GM19043 (cell line): ENCODE measurements at regions not wholly inside any gene's neighbourhood (a gene's known extent, or its start where the extent isn't known, plus 50 kb on each side); places are given as distances from the start of the nearest gene placed in this dataset.
A peak's percentile ranks its signal among the peaks of the same experiment; 100 is the strongest.

Source experiments
- ATAC-seq: cut with Tn5 transposase; IDR thresholded peaks from one replicate; pipeline ENCODE4 v1.9.1; 2021; ENCODE audit warnings: low read depth; ENCODE audit not compliant: unreplicated experiment

GRCh38 chr10:78945838-78946237 lies 122.9 kb upstream of the ZMIZ1 start:
- ATAC-seq, result no peak

GRCh38 chr10:78947226-78947625 lies 121.5 kb upstream of the ZMIZ1 start:
- no peak for ATAC-seq

DNA sequence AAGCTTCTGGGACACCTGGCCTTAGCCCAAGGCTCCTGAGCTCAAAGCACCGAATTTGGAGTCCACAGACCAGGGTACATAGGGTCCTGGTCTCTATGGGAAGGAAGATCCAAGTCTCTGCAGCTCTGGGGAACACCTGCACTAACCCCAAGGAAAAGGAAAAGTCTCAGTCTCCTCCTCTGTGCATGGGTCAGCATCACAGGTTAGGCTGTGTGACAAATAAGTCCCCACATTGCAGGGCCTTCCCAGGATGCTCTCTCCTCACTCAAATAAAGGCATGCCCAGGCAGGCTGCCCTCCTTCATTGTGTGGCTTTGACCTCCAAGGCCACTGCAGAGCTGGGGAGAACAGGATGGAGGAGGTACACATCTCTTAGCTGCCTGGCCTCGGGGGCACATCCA lies 121.0 kb upstream of the ZMIZ1 start:
- ATAC-seq, result no peak

DNA sequence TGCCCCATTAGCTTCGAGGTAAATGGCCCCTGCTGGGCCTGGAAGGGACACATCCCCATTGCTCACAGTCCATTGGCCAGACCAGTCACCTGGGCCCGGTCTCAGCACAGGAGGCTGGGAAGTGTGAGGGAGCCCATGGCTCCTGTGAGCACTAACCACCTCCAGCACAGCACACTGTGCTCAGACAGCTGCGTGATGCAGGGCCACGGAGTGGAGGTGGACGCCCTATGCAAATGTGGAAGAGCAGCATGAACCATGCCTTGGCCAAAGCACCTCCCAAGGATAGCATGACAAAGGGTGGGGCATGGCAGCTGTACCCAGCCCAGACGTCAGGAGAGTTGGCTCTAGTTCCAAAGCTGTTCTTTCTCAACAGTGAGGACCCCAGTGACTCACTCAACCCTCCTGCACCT lies 120.1 kb upstream of the ZMIZ1 start:
- ATAC-seq, result no peak

DNA sequence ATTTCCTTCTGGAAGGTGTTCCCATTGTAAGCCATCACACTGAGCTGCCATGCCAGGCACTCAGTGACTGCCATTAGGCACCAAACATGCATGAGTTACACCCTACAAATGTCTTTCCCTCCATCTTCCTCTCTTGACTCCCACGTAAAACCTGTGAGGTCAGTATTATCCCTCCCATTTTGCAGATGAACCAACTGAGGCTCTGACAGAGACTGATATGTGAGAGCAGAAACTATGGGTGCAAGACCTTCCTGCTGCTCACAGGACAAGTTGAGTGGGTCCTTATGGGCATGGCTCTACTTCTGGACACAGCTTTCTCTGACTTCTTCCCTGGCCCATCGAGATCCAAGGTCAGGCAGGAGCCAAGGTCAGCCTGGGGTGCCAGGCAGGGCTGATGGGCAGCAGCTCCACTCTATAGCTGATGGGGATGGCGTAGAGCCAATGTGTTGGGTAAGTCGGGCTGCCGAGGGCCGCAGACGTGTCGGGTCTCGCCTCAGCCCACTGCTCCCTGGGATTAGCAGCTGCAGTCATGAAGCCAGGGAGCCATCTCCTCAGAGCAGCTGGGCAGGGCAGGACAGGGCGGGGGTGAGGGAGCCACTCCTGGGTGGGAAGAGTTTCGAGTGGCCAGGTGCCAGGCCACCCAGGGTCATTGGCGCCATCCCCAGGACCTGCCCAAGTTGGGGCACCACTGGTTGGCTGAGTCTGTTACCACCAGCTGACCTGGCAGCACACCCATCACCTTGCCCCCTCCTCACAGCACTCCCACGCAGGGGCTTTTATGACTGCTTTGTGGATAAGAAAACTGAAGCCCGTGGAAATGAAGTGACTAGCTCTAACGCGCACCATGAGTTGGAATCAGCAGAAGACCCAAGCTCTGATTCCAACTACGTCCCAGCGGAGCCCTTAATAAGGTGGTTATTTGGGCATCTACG lies 117.8 kb upstream of the ZMIZ1 start:
- no peak for ATAC-seq

DNA sequence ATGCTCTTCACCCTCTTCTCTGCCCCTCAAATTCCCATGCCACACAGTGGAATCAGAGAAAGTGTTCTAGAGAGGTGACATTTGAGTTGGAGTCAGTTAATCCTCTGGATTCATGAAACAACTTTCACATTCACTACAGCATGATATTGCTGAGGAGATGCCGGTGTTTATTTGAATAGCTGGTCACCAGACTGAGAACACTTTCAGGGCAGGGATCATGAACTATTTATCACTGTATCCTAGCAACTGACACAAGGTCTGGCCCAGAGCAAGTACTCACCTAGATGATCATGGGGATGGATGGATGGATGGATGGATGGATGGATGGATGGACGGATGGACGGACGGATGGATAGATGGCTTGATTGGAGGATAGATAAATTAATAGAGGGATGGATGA lies 116.7 kb upstream of the ZMIZ1 start:
- ATAC-seq, result no peak

GRCh38 chr10:78952686-78953085 lies 116.1 kb upstream of the ZMIZ1 start:
- ATAC-seq, result no peak

- peak; percentile 65 for ATAC-seq
Measured at GRCh38 chr10:78953113-78953798, 115.5 kb upstream of the ZMIZ1 start.

DNA sequence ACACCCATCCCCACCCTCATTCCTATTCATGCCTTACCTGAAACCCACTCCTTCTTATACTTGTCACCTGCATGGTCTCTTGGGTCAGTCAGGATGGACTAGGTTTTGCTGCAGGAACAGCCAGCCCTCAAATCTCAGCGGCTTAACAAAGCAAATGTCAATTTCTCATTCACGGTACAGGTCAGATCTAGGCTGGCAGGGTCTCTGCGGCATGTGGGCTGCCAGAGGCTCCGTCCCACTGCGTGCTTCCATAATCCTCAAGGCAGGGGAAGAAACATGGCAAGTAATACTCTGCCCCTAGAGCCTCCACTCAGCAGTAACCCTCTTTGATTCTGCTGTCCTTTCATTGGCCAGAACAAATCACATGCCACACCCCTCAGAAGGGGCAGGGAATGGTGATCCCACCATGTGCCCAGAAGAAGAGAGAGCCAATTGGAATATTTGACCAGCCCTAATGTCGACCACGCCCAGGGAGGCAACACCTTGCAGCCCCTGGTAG lies 114.9 kb upstream of the ZMIZ1 start:
- ATAC-seq, result no peak

- ATAC-seq, result no peak
Measured at GRCh38 chr10:78954689-78955088, 114.1 kb upstream of the ZMIZ1 start.

- no peak for ATAC-seq
Measured at GRCh38 chr10:78955206-78955605, 113.6 kb upstream of the ZMIZ1 start.

- no peak for ATAC-seq
Measured at GRCh38 chr10:78956391-78956790, 112.4 kb upstream of the ZMIZ1 start.

GRCh38 chr10:78957471-78958039 lies 111.2 kb upstream of the ZMIZ1 start:
- ATAC-seq, result no peak

DNA sequence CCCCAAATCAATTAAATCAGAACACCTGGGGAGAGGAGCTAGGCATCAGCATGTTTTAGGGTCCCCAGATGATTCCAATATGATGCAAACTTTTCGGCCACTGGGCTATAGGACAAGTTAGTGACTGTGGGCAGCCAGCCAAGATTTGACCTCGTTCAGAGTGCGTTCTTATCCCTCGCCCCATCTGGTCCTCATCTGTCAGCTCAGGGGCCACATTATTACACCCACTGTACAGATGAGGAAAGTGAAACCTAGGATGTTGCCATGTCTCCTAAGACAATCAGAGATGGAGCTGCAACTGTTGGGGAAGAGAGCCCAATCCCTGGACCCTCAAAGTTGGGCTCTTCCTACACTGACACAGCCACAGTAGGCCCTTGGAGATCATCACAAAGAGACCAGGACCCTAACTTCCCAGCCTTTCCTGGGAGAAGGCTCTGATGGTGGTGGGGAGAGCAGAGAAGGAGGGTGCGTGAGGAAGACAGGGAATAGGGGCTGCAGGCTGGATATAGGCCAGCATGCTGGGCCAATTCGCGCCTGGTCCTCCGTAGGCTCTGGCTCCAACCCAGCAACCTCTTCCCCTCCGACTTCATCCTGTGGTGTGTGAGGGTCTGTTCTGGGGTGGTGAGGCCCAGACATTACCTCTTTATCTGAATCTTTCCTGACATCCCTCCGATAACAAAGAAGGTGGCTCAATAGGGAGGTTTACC lies 109.4 kb upstream of the ZMIZ1 start:
- no peak for ATAC-seq

DNA sequence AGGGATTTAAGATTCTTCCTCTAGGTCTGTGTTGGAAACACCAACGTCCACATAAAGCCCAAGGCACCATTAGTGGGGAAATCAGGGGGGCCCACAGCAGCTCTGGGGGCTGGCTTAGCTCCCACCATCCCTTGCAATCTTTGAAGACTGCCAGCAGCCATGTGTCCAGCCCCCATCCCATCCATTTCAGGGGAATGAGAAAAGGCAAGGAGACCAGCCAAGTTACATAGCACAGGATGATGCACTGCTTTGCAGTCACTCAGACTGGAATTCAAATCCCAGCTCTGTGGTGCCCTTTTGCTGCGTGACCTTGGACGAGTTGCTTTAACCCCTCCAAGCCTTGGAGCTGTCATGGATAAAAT lies 108.9 kb upstream of the ZMIZ1 start:
- ATAC-seq, result no peak

DNA sequence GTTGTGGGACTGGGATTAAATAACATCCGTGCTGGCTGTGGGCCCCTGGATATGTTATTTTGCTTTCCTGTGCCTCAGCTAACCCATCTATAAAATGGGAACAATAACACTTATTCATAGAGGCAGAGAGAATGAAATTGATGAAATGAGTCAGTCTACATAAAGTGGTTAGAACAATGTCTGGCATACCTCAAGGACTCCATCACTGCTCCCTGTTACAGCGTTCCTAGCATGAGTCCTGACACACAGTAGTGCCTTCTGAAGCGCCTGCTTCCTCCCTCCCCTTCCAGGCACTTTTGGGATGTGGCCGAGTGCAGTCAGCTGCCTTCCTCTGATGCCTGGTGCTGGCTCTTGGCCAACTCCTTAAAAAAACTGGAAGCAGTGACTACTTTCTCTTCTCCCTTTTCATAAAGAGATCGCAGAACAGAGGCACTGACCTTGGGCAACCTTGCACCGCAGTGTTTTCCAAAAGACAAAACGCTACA lies 108.4 kb upstream of the ZMIZ1 start:
- no peak for ATAC-seq

DNA sequence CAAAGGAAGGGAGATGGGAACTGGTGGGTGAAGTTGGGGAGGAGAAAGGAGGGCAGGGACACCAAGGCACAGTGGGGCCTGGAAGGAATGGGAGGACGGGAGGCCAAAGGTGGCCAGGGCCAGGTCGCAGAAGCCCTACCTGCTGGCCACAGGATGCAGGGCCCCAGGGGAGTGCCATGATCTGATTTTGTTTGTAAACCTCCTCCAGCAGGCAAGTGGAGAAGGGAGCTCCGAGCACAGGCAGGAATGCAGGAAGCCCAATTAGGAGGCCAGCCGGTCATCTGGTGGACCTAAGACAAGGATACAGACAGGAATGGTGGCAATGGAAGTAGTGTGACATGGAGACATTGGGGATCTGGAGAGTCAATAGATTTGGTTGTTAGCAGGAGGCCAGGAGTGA lies 107.0 kb upstream of the ZMIZ1 start:
- ATAC-seq, result no peak

- ATAC-seq, result no peak
Measured at GRCh38 chr10:78963074-78964034, 105.4 kb upstream of the ZMIZ1 start.

DNA sequence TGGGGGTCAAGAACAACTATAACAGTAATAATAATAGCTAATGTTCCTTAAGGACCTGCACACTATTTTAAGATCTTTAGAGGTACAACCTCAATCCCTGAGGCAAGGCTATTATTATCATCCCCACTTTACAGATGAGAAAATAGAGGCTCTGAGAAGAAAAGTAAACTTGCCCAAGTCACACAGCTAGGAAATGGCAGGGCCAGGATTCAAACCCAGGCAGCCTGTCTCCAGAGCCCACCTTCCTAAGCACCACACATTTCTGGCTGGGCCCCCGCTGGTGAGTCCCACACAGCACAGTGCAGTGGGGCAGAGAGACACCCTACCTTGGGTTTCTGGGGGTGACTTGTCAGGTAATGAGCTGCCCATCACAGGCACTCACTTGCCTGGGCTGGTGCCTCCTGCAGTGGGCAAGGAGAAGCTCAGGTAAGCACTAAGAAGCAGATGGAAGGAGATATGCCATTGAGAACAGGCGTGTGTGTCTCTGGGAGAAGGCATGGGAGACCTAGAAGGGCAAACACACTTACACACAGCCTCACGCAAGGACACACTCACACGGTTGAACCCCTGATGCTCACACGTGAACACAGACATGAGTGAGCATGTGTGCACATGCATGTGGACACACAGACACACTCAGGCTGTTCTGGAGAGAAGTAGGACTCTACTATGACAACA lies 104.4 kb upstream of the ZMIZ1 start:
- ATAC-seq, result no peak
